MM.1S (cell line): ENCODE measurements at regions not wholly inside any gene's neighbourhood (a gene's known extent, or its start where the extent isn't known, plus 50 kb on each side); places are given as distances from the start of the nearest gene placed in this dataset.

Source experiments
- CTCF ChIP-seq: fragments of 300-600 bp; sonication (generic); IDR thresholded peaks from 2 replicates; pipeline ENCODE4 v1.5.1; 2016; ENCODE audit warnings: antibody characterized with exemption, low read length, mixed read lengths
- EZH2 ChIP-seq: fragments of 300-600 bp; sonication (generic); optimal IDR thresholded peaks from 2 replicates; pipeline ENCODE3; 2017; ENCODE audit warnings: low read depth, mild to moderate bottlenecking, antibody characterized with exemption, low read length, mixed read lengths

GRCh38 chr4:183770906-183771305 is 111.8 kb downstream of the TRAPPC11 start:
- TF ChIP-seq CTCF: no peak
- TF ChIP-seq EZH2: no peak
